Heart left ventricle (tissue), 13 donors: ENCODE measurements at regions not wholly inside any gene's neighbourhood (a gene's known extent, or its start where the extent isn't known, plus 50 kb on each side); places are given as distances from the start of the nearest gene placed in this dataset.

ENCODE experiments used
- POLR2A ChIP-seq, 2 donors: fragments of 450-650 bp; IDR thresholded peaks; one replicate each; pipeline ENCODE4 v1.6.1; 2017; ENCODE audit warnings: antibody characterized with exemption in 2 of 2, mild to moderate bottlenecking in 2 of 2, moderate library complexity in 2 of 2
- TF ChIP-seq, protein P1 (sequence below), 12 donors: fragments of 200-600 bp; sonication (generic) in 4 of 12; IDR thresholded peaks; one replicate each; pipeline versions ENCODE4 v1.5.0 to v1.8.0; 2018 to 2022; ENCODE audit warnings: antibody characterized with exemption in 12 of 12, mild to moderate bottlenecking in 5 of 12
- donor health status: ischemic (EF 13 %, LVEDD 7.1; RV severe dilation, severe dysfunction).
- donor health status: DM: no; HTN: yes; CAD: no.
- donor health status: DM: no; HTN: no; CAD: no.
- donor health status: ischemic (EF 25% LVEDD 6.9; RV normal size, moderate dysfunction).
- donor health status: ischemic (EF 25% LVEDD 5.7; RV mildly dilated, moderate dysfunction).
- donor health status: ischemic (EF 35%, LVEDD 5.7; RV mildly dilated, moderate dysfunction).
- donor health status: nonischemic (EF 11% LVEDD 7.7; RV severe dilation, severe dysfunction).
- donor health status: DM: yes; HTN: yes; CAD: no.
- donor health status: PGD.
- donor health status: ischemic (EF 29% LVEDD 5.4; RV normal size, mild dysfunction).
- donor health status: nonischemic (EF 23%, LVEDD 6.1; RV moderate dilation, normal function).

GRCh38 chr9:108412755-108413154, 443.0 kb downstream of the ACTL7B start:
- TF ChIP-seq, protein P1, sequence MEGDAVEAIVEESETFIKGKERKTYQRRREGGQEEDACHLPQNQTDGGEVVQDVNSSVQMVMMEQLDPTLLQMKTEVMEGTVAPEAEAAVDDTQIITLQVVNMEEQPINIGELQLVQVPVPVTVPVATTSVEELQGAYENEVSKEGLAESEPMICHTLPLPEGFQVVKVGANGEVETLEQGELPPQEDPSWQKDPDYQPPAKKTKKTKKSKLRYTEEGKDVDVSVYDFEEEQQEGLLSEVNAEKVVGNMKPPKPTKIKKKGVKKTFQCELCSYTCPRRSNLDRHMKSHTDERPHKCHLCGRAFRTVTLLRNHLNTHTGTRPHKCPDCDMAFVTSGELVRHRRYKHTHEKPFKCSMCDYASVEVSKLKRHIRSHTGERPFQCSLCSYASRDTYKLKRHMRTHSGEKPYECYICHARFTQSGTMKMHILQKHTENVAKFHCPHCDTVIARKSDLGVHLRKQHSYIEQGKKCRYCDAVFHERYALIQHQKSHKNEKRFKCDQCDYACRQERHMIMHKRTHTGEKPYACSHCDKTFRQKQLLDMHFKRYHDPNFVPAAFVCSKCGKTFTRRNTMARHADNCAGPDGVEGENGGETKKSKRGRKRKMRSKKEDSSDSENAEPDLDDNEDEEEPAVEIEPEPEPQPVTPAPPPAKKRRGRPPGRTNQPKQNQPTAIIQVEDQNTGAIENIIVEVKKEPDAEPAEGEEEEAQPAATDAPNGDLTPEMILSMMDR (IDR thresholded peaks at IDR 0.05): peak in 1 of 12 donors; percentile 6
- no peak for TF ChIP-seq POLR2A (IDR thresholded peaks at IDR 0.05)
